ENCODE measurements at regions not wholly inside any gene's neighbourhood (a gene's known extent, or its start where the extent isn't known, plus 50 kb on each side); places are given as distances from the start of the nearest gene placed in this dataset.

DNA sequence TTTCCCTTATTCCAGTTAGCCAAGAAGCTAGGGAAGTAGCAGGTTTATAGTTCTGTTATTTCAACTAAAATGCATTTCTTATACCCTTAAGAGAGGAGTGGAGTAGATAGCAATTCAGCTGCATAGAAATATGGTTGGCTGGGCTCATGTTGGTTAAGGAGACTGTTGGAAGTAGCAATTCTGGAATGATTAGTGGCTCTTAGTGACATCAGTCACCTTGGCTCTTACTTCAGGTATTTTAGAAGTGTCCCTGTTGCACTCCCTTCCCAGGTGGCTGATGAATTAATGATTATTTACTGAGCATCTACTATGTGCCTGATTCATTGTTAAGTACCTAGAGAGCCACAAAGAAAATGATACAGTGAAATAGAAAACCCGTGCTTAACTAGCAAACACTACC lies 128.1 kb downstream of the MGST1 start:
- ChIA-PET CTCF (ENCODE audit: low intra/inter-chr PET ratio, low total read pairs) (no interaction called here), POLR2A (no interaction called here)
- Histone ChIP-seq H3K9me3 (ENCODE audit: low read length) (no peaks in the 10 kb centered on the region), H2AFZ (ENCODE audit: low read length) (no peak overlapping the region), H3K4me2 (ENCODE audit: low read depth, low read length) (no peak overlapping the region), H3K79me2 (ENCODE audit: insufficient read depth, low read length) (no peaks in the 10 kb centered on the region), H3K9ac (ENCODE audit: insufficient read depth, low read depth, low read length) (no peak overlapping the region), H3K4me1 (ENCODE audit: insufficient read depth, low read length) (no peaks in the 10 kb centered on the region), H3K27ac (ENCODE audit: extremely low read length, insufficient read depth, low read length) (no peak overlapping the region), H3K4me3 (replicated peaks in 1 of 3; ENCODE audit: insufficient read depth in 1 of 3, low read depth in 2 of 3, low read length in 3 of 3) (no peak overlapping the region), H3K27me3 (ENCODE audit: control insufficient read depth in 1 of 2, insufficient read depth in 2 of 2, low read length in 2 of 2) (no peaks in the 10 kb centered on the region), H4K20me1 (ENCODE audit: insufficient read depth, low read length) (no peaks in the 10 kb centered on the region), H3K36me3 (replicated peaks in 1 of 2; ENCODE audit: control insufficient read depth in 1 of 2, insufficient read depth in 2 of 2, low read length in 2 of 2) (no peaks in the 10 kb centered on the region)
- ATAC-seq (no peak), FAIRE-seq (no peak), DNase-seq (ENCODE audit: low spot score) (no peak)
- no TSS peak for BruUV-seq (replicated peaks)
- intact Hi-C loops (cut with micrococcal nuclease; ENCODE audit: unreplicated experiment): no loop called here
- TF ChIP-seq RARG (CRISPR knock-in tag; IDR thresholded peaks at IDR 0.05; ENCODE audit: low read depth) (no peak), FOXO1 (CRISPR knock-in tag; IDR thresholded peaks at IDR 0.05) (no peak), NFKB2 (CRISPR knock-in tag; IDR thresholded peaks at IDR 0.05; ENCODE audit: borderline replicate concordance) (no peak), RBAK (CRISPR knock-in tag; IDR thresholded peaks at IDR 0.05) (no peak), ZBTB3 (CRISPR knock-in tag; IDR thresholded peaks at IDR 0.05; ENCODE audit: borderline replicate concordance, low read depth) (no peak), SRY (CRISPR knock-in tag; IDR thresholded peaks at IDR 0.05) (no peak), ISL2 (CRISPR knock-in tag; IDR thresholded peaks at IDR 0.05) (no peak), ATF7 (IDR thresholded peaks at IDR 0.05) (no peak), ATF7 (CRISPR knock-in tag; IDR thresholded peaks at IDR 0.05) (no peak), ZNF703 (CRISPR knock-in tag; IDR thresholded peaks at IDR 0.05; ENCODE audit: borderline replicate concordance) (no peak)
- TF ChIP-seq, protein P1, sequence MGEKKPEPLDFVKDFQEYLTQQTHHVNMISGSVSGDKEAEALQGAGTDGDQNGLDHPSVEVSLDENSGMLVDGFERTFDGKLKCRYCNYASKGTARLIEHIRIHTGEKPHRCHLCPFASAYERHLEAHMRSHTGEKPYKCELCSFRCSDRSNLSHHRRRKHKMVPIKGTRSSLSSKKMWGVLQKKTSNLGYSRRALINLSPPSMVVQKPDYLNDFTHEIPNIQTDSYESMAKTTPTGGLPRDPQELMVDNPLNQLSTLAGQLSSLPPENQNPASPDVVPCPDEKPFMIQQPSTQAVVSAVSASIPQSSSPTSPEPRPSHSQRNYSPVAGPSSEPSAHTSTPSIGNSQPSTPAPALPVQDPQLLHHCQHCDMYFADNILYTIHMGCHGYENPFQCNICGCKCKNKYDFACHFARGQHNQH (CRISPR knock-in tag; IDR thresholded peaks at IDR 0.05): no peak
- in situ Hi-C loops (cut with HindIII; ENCODE audit: extremely low pct_ligation_motif_present, low pct_unique_long_range_greater_than_20kb): no loop called here
- WGBS (ENCODE audit: low lambda C conversion rate): 70% methylated on average over 1 of the region's 1 CpG

Data from HepG2 (cell line).